H1 (cell line): ENCODE measurements at regions not wholly inside any gene's neighbourhood (a gene's known extent, or its start where the extent isn't known, plus 50 kb on each side); places are given as distances from the start of the nearest gene placed in this dataset.

Experiments used
- CTCF ChIA-PET: fragments of 300-600 bp; sonication (Branson Sonifier 250); formaldehyde crosslinking; loops from one replicate; lab custom pipeline; 2021; ENCODE audit not compliant: partially characterized antibody; lab: Charles Lee
- POLR2A ChIA-PET: fragments of 300-600 bp; sonication (Branson Sonifier 250); formaldehyde crosslinking; loops from one replicate; lab custom pipeline; 2021; ENCODE audit warnings: inconsistent platforms; ENCODE audit not compliant: partially characterized antibody; lab: Charles Lee
- DNase-seq, 2 experiments: peaks; one replicate each; pipeline versions ENCODE4 v3.0.0 to v3.0.0-alpha.2; 2010 to 2022; ENCODE audit warnings: low spot score in 2 of 2, low read depth in 1 of 2, mixed read lengths in 1 of 2
- FAIRE-seq: peaks from 2 replicates; lab custom pipeline; 2011; peaks lifted over from hg19 to GRCh38; lab: Jason Lieb, UNC
- H2AFZ ChIP-seq: 2 replicates; pipeline ENCODE4 v1.8.1; 2012; ENCODE audit warnings: low read length, inconsistent platforms
- H2AK5ac ChIP-seq: 2 replicates; pipeline ENCODE4 v1.6.1; 2013; ENCODE audit warnings: low read depth, low read length
- H2BK120ac ChIP-seq: replicated peaks from 2 replicates; pipeline ENCODE3; 2013; ENCODE audit warnings: low read depth, low read length, inconsistent platforms
- H2BK12ac ChIP-seq: 2 replicates; pipeline ENCODE4 v1.6.1; 2013; ENCODE audit warnings: low read depth, low read length
- H2BK15ac ChIP-seq: 2 replicates; pipeline ENCODE4 v1.6.1; 2013; ENCODE audit warnings: low read length
- H2BK20ac ChIP-seq: 2 replicates; pipeline ENCODE4 v1.6.1; 2013; ENCODE audit warnings: low read length
- H2BK5ac ChIP-seq: 2 replicates; pipeline ENCODE4 v1.6.1; 2013; ENCODE audit warnings: low read depth, low read length
- H3K14ac ChIP-seq: 2 replicates; pipeline ENCODE4 v1.6.1; 2013; ENCODE audit warnings: inconsistent platforms; ENCODE audit not compliant: insufficient read length
- H3K18ac ChIP-seq: 2 replicates; pipeline ENCODE4 v1.6.1; 2013; ENCODE audit warnings: low read length; ENCODE audit errors: extremely low read depth
- H3K23ac ChIP-seq: 2 replicates; pipeline ENCODE4 v1.6.1; 2013; ENCODE audit warnings: inconsistent platforms; ENCODE audit not compliant: insufficient read length
- H3K23me2 ChIP-seq: 2 replicates; pipeline ENCODE4 v1.6.1; 2013; ENCODE audit warnings: low read depth, low read length
- H3K27ac ChIP-seq: 2 replicates; pipeline ENCODE4 v1.6.1; 2011; ENCODE audit warnings: low read depth, low read length, inconsistent platforms
- H3K27me3 ChIP-seq, 4 experiments: replicated peaks in 1 of 4; 1 replicate in 1 of 4; 2 replicates in 3 of 4; pipeline versions ENCODE4 v1.6.1 to v1.8.1; 2011 to 2013; ENCODE audit warnings: low read length in 3 of 4, mild to moderate bottlenecking in 3 of 4, inconsistent platforms in 2 of 4, mixed read lengths in 2 of 4, moderate library complexity in 1 of 4; ENCODE audit not compliant: control insufficient read depth in 3 of 4, insufficient read depth in 3 of 4; ENCODE audit errors: extremely low read depth in 1 of 4
- H3K36me3 ChIP-seq, 4 experiments: 2 replicates each; pipeline versions ENCODE4 v1.6.1 to v1.8.1; 2011 to 2013; ENCODE audit warnings: mild to moderate bottlenecking in 4 of 4, low read length in 3 of 4, moderate library complexity in 2 of 4, control low read depth in 1 of 4, inconsistent platforms in 1 of 4; ENCODE audit not compliant: insufficient read depth in 4 of 4, control insufficient read depth in 2 of 4
- H3K4ac ChIP-seq: replicated peaks from 2 replicates; pipeline ENCODE3; 2013; ENCODE audit warnings: low read length, low read depth, mixed read lengths, inconsistent platforms; ENCODE audit not compliant: insufficient read length
- H3K4me1 ChIP-seq, 4 experiments: replicated peaks in 1 of 4; 1 replicate in 1 of 4; 2 replicates in 3 of 4; pipeline versions ENCODE4 v1.6.1 to v1.8.1; 2011 to 2013; ENCODE audit warnings: low read length in 3 of 4, inconsistent platforms in 2 of 4, mixed read lengths in 1 of 4; ENCODE audit not compliant: insufficient read depth in 4 of 4, control insufficient read depth in 3 of 4
- H3K4me2 ChIP-seq, 2 experiments: 2 replicates each; pipeline versions ENCODE4 v1.6.1 to v1.8.1; 2011 to 2013; ENCODE audit warnings: low read depth in 2 of 2, low read length in 2 of 2, control low read depth in 1 of 2, inconsistent platforms in 1 of 2, mild to moderate bottlenecking in 1 of 2; ENCODE audit not compliant: insufficient read depth in 1 of 2
- H3K4me3 ChIP-seq, 4 experiments: fragments of 200-600, 300-600 bp in 1 of 4; sonication (generic), shearing (Covaris generic), sonication (Bioruptor Twin) in 1 of 4; 2 replicates each; pipeline versions ENCODE4 v1.5.1 to v1.8.1; 2011 to 2016; ENCODE audit warnings: low read length in 4 of 4, low read depth in 3 of 4, control low read depth in 2 of 4, inconsistent platforms in 2 of 4, mild to moderate bottlenecking in 2 of 4, mixed read lengths in 1 of 4, moderate library complexity in 1 of 4; ENCODE audit not compliant: insufficient read depth in 2 of 4; ENCODE audit errors: extremely low read depth in 1 of 4
- H3K56ac ChIP-seq: replicated peaks from 2 replicates; pipeline ENCODE3; 2013; ENCODE audit warnings: low read depth, mild to moderate bottlenecking, mixed read lengths, low read length, inconsistent platforms; ENCODE audit not compliant: insufficient read length
- H3K79me1 ChIP-seq: 2 replicates; pipeline ENCODE4 v1.6.1; 2013; ENCODE audit warnings: low read depth, low read length, control low read depth
- H3K79me2 ChIP-seq, 2 experiments: 2 replicates each; pipeline versions ENCODE4 v1.6.1 to v1.8.1; 2012 to 2013; ENCODE audit warnings: low read length in 2 of 2, mild to moderate bottlenecking in 2 of 2, inconsistent platforms in 1 of 2; ENCODE audit not compliant: insufficient read depth in 2 of 2, control insufficient read depth in 1 of 2
- H3K9ac ChIP-seq, 4 experiments: replicated peaks in 1 of 4; 1 replicate in 1 of 4; 2 replicates in 3 of 4; pipeline versions ENCODE4 v1.6.1 to v1.8.1; 2011 to 2013; ENCODE audit warnings: low read depth in 3 of 4, low read length in 3 of 4, control low read depth in 2 of 4, mild to moderate bottlenecking in 2 of 4, moderate library complexity in 2 of 4, inconsistent platforms in 1 of 4; ENCODE audit errors: extremely low read depth in 1 of 4
- H3K9me3 ChIP-seq, 2 experiments: 2 replicates each; pipeline versions ENCODE4 v1.6.1 to v1.8.1; 2012 to 2013; ENCODE audit warnings: mild to moderate bottlenecking in 2 of 2, moderate library complexity in 2 of 2, control low read depth in 1 of 2, inconsistent platforms in 1 of 2, low read depth in 1 of 2, low read length in 1 of 2, mixed read lengths in 1 of 2; ENCODE audit not compliant: insufficient read depth in 2 of 2
- H4K20me1 ChIP-seq, 2 experiments: replicated peaks in 1 of 2; 2 replicates each; pipeline versions ENCODE3 to v1.8.1; 2011 to 2013; ENCODE audit warnings: inconsistent platforms in 2 of 2, low read length in 2 of 2, mild to moderate bottlenecking in 1 of 2; ENCODE audit not compliant: insufficient read depth in 2 of 2, control insufficient read depth in 1 of 2
- H4K5ac ChIP-seq: 2 replicates; pipeline ENCODE4 v1.6.1; 2013; ENCODE audit warnings: low read length, low read depth, mixed read lengths, inconsistent platforms; ENCODE audit not compliant: insufficient read length
- H4K8ac ChIP-seq: 2 replicates; pipeline ENCODE4 v1.8.0; 2013; ENCODE audit warnings: mild to moderate bottlenecking, moderate library complexity, low read length, inconsistent platforms; ENCODE audit not compliant: insufficient read depth; ENCODE audit errors: extremely low read depth
- H4K91ac ChIP-seq: replicated peaks from 2 replicates; pipeline ENCODE3; 2013; ENCODE audit warnings: low read length, mixed read lengths, inconsistent platforms; ENCODE audit not compliant: insufficient read length
- WGBS, 2 experiments: shearing (Covaris generic) in 1 of 2; methylation state at CpG; one replicate each; pipeline versions ENCODE4 v1.1.6 to v1.1.7; 2013 to 2015; ENCODE audit warnings: low lambda C conversion rate in 2 of 2, mixed read lengths in 2 of 2, inconsistent platforms in 1 of 2, low coverage in 1 of 2, missing lambda C conversion rate in 1 of 2; ENCODE audit not compliant: insufficient replicate concordance in 2 of 2, insufficient coverage in 1 of 2, insufficient read length in 1 of 2; ENCODE audit errors: extremely low coverage in 1 of 2, missing lambda C conversion rate in 1 of 2; 5-methylcytosine and 5-hydroxymethylcytosine counted together
- TF ChIP-seq, protein P1 (sequence below): IDR thresholded peaks from 2 replicates; pipeline ENCODE4 v1.6.1; 2012; ENCODE audit warnings: low read length, inconsistent platforms

DNA sequence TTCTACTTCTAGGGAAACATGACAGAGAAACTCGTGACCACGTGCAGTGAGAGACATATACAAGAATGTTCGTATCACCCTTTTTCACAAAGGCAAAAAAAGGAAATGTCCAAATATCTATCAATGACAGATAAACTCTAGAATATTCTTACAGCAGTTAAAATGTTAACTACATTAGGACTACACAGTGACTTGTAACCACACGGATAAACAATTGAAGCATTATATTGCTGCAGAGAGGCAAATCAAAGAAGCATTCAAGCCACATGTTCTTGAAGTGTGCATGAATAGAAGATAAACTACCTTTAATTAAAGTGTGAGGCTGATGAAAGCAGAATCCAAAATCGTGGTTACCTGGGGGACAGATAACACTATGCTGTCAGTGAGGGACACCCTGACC lies 935.3 kb upstream of the KLHL29 start:
- no peak overlapping the region for H3K4ac ChIP-seq
- no peak overlapping the region for H2BK12ac ChIP-seq
- H4K5ac ChIP-seq = no peak overlapping the region
- H3K14ac ChIP-seq = no peak overlapping the region
- H2BK5ac ChIP-seq = no peak overlapping the region
- no peak overlapping the region for H2BK120ac ChIP-seq
- WGBS, 2 experiments = 86% methylated on average over 5 of the region's 5 CpGs; no CpG with 5 or more reads in 1 of the 2 experiments
- no peaks in the 10 kb centered on the region for H3K23me2 ChIP-seq
- no peak overlapping the region for H3K9ac ChIP-seq
- H4K8ac ChIP-seq = no peak overlapping the region
- no peak for DNase-seq
- H4K91ac ChIP-seq = no peak overlapping the region
- no peaks in the 10 kb centered on the region for H3K79me2 ChIP-seq
- H2AK5ac ChIP-seq = no peak overlapping the region
- no peak overlapping the region for H2BK20ac ChIP-seq
- H3K9me3 ChIP-seq = no peaks in the 10 kb centered on the region
- H3K23ac ChIP-seq = no peak overlapping the region
- no peak for FAIRE-seq
- H2BK15ac ChIP-seq = no peak overlapping the region
- H3K4me3 ChIP-seq = no peak overlapping the region
- POLR2A ChIA-PET = no interaction called here
- H3K27ac ChIP-seq = no peak overlapping the region
- no peak overlapping the region for H3K56ac ChIP-seq
- H3K18ac ChIP-seq = no peak overlapping the region
- CTCF ChIA-PET = no interaction called here
- no peaks in the 10 kb centered on the region for H4K20me1 ChIP-seq
- H3K4me2 ChIP-seq = no peak overlapping the region
- no peak overlapping the region for H2AFZ ChIP-seq
- H3K27me3 ChIP-seq = no peaks in the 10 kb centered on the region
- no peaks in the 10 kb centered on the region for H3K79me1 ChIP-seq
- no peaks in the 10 kb centered on the region for H3K4me1 ChIP-seq
- H3K36me3 ChIP-seq = no peaks in the 10 kb centered on the region; a peak in 1 of 8 replicates
- TF ChIP-seq, protein P1, sequence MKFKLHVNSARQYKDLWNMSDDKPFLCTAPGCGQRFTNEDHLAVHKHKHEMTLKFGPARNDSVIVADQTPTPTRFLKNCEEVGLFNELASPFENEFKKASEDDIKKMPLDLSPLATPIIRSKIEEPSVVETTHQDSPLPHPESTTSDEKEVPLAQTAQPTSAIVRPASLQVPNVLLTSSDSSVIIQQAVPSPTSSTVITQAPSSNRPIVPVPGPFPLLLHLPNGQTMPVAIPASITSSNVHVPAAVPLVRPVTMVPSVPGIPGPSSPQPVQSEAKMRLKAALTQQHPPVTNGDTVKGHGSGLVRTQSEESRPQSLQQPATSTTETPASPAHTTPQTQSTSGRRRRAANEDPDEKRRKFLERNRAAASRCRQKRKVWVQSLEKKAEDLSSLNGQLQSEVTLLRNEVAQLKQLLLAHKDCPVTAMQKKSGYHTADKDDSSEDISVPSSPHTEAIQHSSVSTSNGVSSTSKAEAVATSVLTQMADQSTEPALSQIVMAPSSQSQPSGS = no peak
